Endothelial cell of umbilical vein (primary cell): ENCODE measurements at regions not wholly inside any gene's neighbourhood (a gene's known extent, or its start where the extent isn't known, plus 50 kb on each side); places are given as distances from the start of the nearest gene placed in this dataset.

ENCODE experiments used
- BruUV-seq: library from RNA; stranded (reverse); fragments of 400-500 nt; replicated peaks from 2 replicates; lab custom pipeline; 2021; lab: Mats Ljungman, UMichigan
- CTCF ChIA-PET: fragments of 300-600, 350-600 bp; sonication (Branson Sonifier 250); formaldehyde crosslinking; loops from one replicate; lab custom pipeline; 2021; ENCODE audit warnings: antibody characterized with exemption, inconsistent platforms; lab: Charles Lee
- POLR2A ChIA-PET: fragments of 300-600, 350-600 bp; sonication (Branson Sonifier 250); formaldehyde crosslinking; loops from one replicate; lab custom pipeline; 2021; ENCODE audit warnings: antibody characterized with exemption, inconsistent platforms; lab: Charles Lee
- DNase-seq: peaks from one replicate; pipeline ENCODE4 v3.0.0-alpha.2; 2011; ENCODE audit warnings: low read depth, low spot score
- FAIRE-seq: peaks from 2 replicates; lab custom pipeline; 2011; peaks lifted over from hg19 to GRCh38; lab: Jason Lieb, UNC
- H2AFZ ChIP-seq: 2 replicates; pipeline ENCODE4 v1.6.0; 2012; ENCODE audit warnings: low read depth, low read length, control low read depth, inconsistent platforms
- H3K27ac ChIP-seq: 2 replicates; pipeline ENCODE4 v1.5.1; 2011; ENCODE audit warnings: low read depth, mild to moderate bottlenecking, control low read depth, low read length, moderate library complexity; ENCODE audit not compliant: insufficient read depth
- H3K27me3 ChIP-seq, 2 experiments: 2 replicates each; pipeline versions ENCODE4 v1.6.0 to v1.6.1; 2011; ENCODE audit warnings: low read length in 2 of 2, mixed read lengths in 1 of 2; ENCODE audit not compliant: control insufficient read depth in 2 of 2, insufficient read depth in 2 of 2
- H3K36me3 ChIP-seq, 2 experiments: 2 replicates in 1 of 2; 3 replicates in 1 of 2; pipeline ENCODE4 v1.5.1; 2011; ENCODE audit warnings: low read length in 2 of 2, mild to moderate bottlenecking in 1 of 2, moderate library complexity in 1 of 2; ENCODE audit not compliant: control insufficient read depth in 2 of 2, insufficient read depth in 2 of 2; ENCODE audit errors: extremely low read depth in 1 of 2
- H3K4me1 ChIP-seq: 3 replicates; pipeline ENCODE4 v1.5.1; 2011; ENCODE audit warnings: mild to moderate bottlenecking, low read length; ENCODE audit not compliant: control insufficient read depth, insufficient read depth; ENCODE audit errors: extremely low read depth
- H3K4me2 ChIP-seq: 2 replicates; pipeline ENCODE4 v1.6.1; 2011; ENCODE audit warnings: low read length, control low read depth, mixed read lengths; ENCODE audit not compliant: insufficient read depth
- H3K4me3 ChIP-seq, 3 experiments: fragments of 200-600 bp in 1 of 3; sonication (generic), shearing (Covaris generic) in 1 of 3; replicated peaks in 1 of 3; 2 replicates each; pipeline ENCODE4 v1.5.1; 2011 to 2016; ENCODE audit warnings: control low read depth in 3 of 3, low read length in 3 of 3, mild to moderate bottlenecking in 2 of 3, inconsistent platforms in 1 of 3, low read depth in 1 of 3, moderate library complexity in 1 of 3; ENCODE audit not compliant: insufficient read depth in 1 of 3
- H3K79me2 ChIP-seq: 2 replicates; pipeline ENCODE4 v1.6.0; 2012; ENCODE audit warnings: low read length, inconsistent platforms; ENCODE audit not compliant: control insufficient read depth, insufficient read depth
- H3K9ac ChIP-seq: replicated peaks from 2 replicates; pipeline ENCODE3; 2011; ENCODE audit warnings: low read length, control low read depth; ENCODE audit not compliant: insufficient read depth; ENCODE audit errors: extremely low read depth
- H3K9me1 ChIP-seq: replicated peaks from 3 replicates; pipeline ENCODE4 v1.6.0; 2011; ENCODE audit warnings: mild to moderate bottlenecking, low read length; ENCODE audit not compliant: control insufficient read depth, insufficient read depth; ENCODE audit errors: extremely low read depth
- H3K9me3 ChIP-seq: replicated peaks from 2 replicates; pipeline ENCODE4 v1.5.1; 2012; ENCODE audit warnings: low read length, inconsistent platforms; ENCODE audit not compliant: control insufficient read depth, insufficient read depth
- H4K20me1 ChIP-seq: replicated peaks from 2 replicates; pipeline ENCODE3; 2011; ENCODE audit warnings: mild to moderate bottlenecking, low read length; ENCODE audit not compliant: control insufficient read depth, insufficient read depth; ENCODE audit errors: extremely low read depth
- EZH2 ChIP-seq: IDR thresholded peaks from 2 replicates; pipeline ENCODE4 v1.6.1; 2012; ENCODE audit warnings: borderline replicate concordance, low read depth, mild to moderate bottlenecking, moderate library complexity, low read length, inconsistent platforms; ENCODE audit not compliant: severe bottlenecking
- FOS ChIP-seq: IDR thresholded peaks from 2 replicates; pipeline ENCODE4 v1.6.1; 2011; ENCODE audit warnings: mild to moderate bottlenecking, low read length, moderate library complexity, borderline replicate concordance; ENCODE audit not compliant: insufficient read depth
- GATA2 ChIP-seq: IDR thresholded peaks from 2 replicates; pipeline ENCODE4 v1.7.0; 2011; ENCODE audit warnings: low read depth, mild to moderate bottlenecking, moderate library complexity, mixed read lengths, low read length; ENCODE audit not compliant: insufficient read length, insufficient read depth
- JUN ChIP-seq: IDR thresholded peaks from 2 replicates; pipeline ENCODE4 v1.6.1; 2011; ENCODE audit warnings: borderline replicate concordance, low read depth; ENCODE audit not compliant: insufficient read length, insufficient read depth
- MYC ChIP-seq: IDR thresholded peaks from one replicate; pipeline ENCODE4 v1.6.1; 2011; ENCODE audit warnings: mild to moderate bottlenecking, low read depth, low read length
- POLR2A ChIP-seq: IDR thresholded peaks from 2 replicates; pipeline ENCODE4 v1.6.1; 2012; ENCODE audit warnings: low read depth, mild to moderate bottlenecking, control low read depth, low read length
- POLR2AphosphoS5 ChIP-seq: IDR thresholded peaks from 2 replicates; pipeline ENCODE4 v1.6.1; 2012; ENCODE audit warnings: low read depth, mild to moderate bottlenecking, control low read depth, low read length, moderate library complexity; ENCODE audit not compliant: insufficient read depth
- dilution Hi-C: fragments of 300-500 bp; cut with MboI; formaldehyde crosslinking; loops from one replicate; pipeline ENCODE4 v1.15.0; 2019; ENCODE audit warnings: low sequenced_read_pairs; ENCODE audit not compliant: extremely low pct_ligation_motif_present
- intact Hi-C: fragments of 100-400 bp; cut with micrococcal nuclease; formaldehyde crosslinking; loops from one replicate; pipeline ENCODE4 v1.10.0; 2022
- TF ChIP-seq, protein P1 (sequence below), 2 donors: IDR thresholded peaks; 1 replicate in 1 of 2; 2 replicates in 1 of 2; pipeline ENCODE4 v1.5.1; 2011; ENCODE audit warnings: low read length in 2 of 2, mild to moderate bottlenecking in 2 of 2, moderate library complexity in 2 of 2, control low read depth in 1 of 2, inconsistent platforms in 1 of 2, low read depth in 1 of 2; ENCODE audit not compliant: insufficient read depth in 1 of 2; ENCODE audit errors: extremely low read depth in 1 of 2
- TF ChIP-seq, protein P2 (sequence below): IDR thresholded peaks from 2 replicates; pipeline ENCODE4 v1.6.1; 2011; ENCODE audit not compliant: insufficient read depth, insufficient read length

DNA sequence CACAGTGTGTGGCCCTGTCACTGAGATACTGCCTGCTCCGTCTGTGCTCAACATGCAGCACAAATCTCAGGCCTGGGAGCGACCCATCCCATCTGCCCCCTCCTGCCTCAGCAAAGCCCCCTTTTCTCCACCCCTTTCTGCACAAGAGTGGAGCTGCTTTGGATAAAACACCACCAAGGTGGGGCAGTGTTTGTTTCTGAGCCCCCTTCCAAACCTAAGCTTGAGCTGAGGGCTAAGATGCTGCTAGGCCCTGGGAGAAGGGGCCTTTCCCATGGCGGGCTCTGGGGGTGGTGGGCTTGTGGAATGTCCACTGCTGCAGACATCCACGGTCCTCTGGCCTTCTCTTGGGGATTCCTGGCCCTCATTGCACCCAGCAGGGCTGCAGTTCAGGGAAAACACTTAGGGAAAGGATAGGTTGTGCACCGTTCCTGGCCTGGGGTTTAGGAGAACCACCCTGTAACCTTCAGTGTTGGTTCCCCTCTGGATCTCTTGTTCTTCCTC lies 594.1 kb downstream of the TBC1D22A start:
- DNase-seq (no peak), FAIRE-seq (no peak)
- ChIA-PET CTCF (no interaction called here), POLR2A (no interaction called here)
- H3K4me2 ChIP-seq, result no peak overlapping the region
- H3K4me1 ChIP-seq, result no peaks in the 10 kb centered on the region
- H3K27ac ChIP-seq, result no peak overlapping the region
- no peaks in the 10 kb centered on the region for H3K9me1 ChIP-seq
- H3K79me2 ChIP-seq, result no peaks in the 10 kb centered on the region
- dilution Hi-C loops, result no loop called here
- no peak overlapping the region for H2AFZ ChIP-seq
- H3K9me3 ChIP-seq, result no peaks in the 10 kb centered on the region
- no peak overlapping the region for H3K4me3 ChIP-seq
- TF ChIP-seq FOS (no peak), POLR2A (no peak), POLR2AphosphoS5 (no peak), GATA2 (no peak), EZH2 (no peak), JUN (no peak), MYC (no peak)
- TF ChIP-seq, protein P1, sequence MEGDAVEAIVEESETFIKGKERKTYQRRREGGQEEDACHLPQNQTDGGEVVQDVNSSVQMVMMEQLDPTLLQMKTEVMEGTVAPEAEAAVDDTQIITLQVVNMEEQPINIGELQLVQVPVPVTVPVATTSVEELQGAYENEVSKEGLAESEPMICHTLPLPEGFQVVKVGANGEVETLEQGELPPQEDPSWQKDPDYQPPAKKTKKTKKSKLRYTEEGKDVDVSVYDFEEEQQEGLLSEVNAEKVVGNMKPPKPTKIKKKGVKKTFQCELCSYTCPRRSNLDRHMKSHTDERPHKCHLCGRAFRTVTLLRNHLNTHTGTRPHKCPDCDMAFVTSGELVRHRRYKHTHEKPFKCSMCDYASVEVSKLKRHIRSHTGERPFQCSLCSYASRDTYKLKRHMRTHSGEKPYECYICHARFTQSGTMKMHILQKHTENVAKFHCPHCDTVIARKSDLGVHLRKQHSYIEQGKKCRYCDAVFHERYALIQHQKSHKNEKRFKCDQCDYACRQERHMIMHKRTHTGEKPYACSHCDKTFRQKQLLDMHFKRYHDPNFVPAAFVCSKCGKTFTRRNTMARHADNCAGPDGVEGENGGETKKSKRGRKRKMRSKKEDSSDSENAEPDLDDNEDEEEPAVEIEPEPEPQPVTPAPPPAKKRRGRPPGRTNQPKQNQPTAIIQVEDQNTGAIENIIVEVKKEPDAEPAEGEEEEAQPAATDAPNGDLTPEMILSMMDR (IDR thresholded peaks at IDR 0.05; ENCODE audit: extremely low read depth in 1 of 2, insufficient read depth in 1 of 2, low read depth in 1 of 2, low read length in 2 of 2), result no peak
- TF ChIP-seq, protein P2, sequence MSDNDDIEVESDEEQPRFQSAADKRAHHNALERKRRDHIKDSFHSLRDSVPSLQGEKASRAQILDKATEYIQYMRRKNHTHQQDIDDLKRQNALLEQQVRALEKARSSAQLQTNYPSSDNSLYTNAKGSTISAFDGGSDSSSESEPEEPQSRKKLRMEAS, result no peak
- no peaks in the 10 kb centered on the region for H4K20me1 ChIP-seq
- BruUV-seq, result no TSS peak
- H3K27me3 ChIP-seq, result no peaks in the 10 kb centered on the region
- H3K36me3 ChIP-seq, result no peaks in the 10 kb centered on the region
- H3K9ac ChIP-seq, result no peak overlapping the region
- intact Hi-C loops, result no loop called here
